ENCODE measurements at regions not wholly inside any gene's neighbourhood (a gene's known extent, or its start where the extent isn't known, plus 50 kb on each side); places are given as distances from the start of the nearest gene placed in this dataset.

DNA sequence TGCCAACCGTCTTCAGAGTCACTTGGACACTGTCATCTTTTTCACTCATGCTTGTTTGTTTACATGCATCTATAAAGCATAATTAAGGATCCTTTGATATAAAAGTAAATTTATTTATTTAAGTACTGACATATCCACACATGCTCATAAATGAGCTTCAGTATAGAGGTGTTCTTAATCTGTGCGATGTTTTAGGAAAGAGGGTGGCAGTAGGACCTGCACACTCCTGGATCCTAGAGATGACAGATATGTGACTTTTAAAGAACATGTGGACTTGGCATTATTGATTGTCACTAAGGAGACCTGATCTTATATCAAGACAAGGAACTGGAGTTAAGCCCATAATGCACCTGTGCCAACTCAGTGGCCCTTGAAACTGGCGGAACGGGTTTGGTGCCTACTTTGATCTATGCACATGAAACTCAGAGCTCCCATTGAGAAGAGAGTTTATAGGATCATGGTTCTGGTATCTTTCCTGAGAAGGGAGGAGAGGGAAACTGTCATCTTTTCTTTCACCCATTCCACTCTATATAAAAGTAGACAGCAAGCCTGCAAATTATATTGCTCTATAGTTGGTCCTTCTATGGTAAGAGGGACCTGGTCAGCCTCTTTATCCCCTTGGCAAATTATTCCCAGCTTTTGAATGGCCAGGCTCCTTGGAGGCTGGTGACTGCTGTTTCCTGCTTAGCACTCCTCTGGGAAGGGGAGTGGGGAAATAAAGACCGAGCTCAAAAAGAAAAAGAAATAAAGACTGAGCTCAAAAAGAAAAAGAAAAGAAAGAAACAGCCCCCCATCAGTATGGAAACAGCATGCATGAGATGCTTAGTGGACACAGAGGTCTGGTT is 57.8 kb upstream of the LIFR start:
- DNase-seq (no peak), ATAC-seq (no peak)
- 53% methylated on average over 3 of the region's 5 CpGs for WGBS (ENCODE audit: insufficient coverage, low coverage, low lambda C conversion rate, missing lambda C conversion rate)
- Histone ChIP-seq H3K36me3 (no peaks in the 10 kb centered on the region), H3K27ac (no peak overlapping the region), H3K4me3 (no peak overlapping the region), H3K4me1 (no peaks in the 10 kb centered on the region), H3K27me3 (peaks cover 0 to 5% of the 10 kb centered on the region in 2 donors), H3K9me3 (no peaks in the 10 kb centered on the region)
- TF ChIP-seq POLR2A (IDR thresholded peaks at IDR 0.05) (no peak), CTCF (IDR thresholded peaks at IDR 0.05) (no peak)
- intact Hi-C loops (cut with DNase I), result no loop called here

GRCh38 chr5:38615042-38615441 is 58.6 kb upstream of the LIFR start:
- Histone ChIP-seq H3K27me3 (peaks cover 0 to 5% of the 10 kb centered on the region in 2 donors), H3K9me3 (no peaks in the 10 kb centered on the region), H3K4me3 (no peak overlapping the region), H3K27ac (no peak overlapping the region), H3K4me1 (no peaks in the 10 kb centered on the region), H3K36me3 (no peaks in the 10 kb centered on the region)
- ATAC-seq (peak; percentile 55 to 88 (median 78)), DNase-seq (no peak)
- intact Hi-C loops (cut with DNase I), result no loop called here
- TF ChIP-seq CTCF (IDR thresholded peaks at IDR 0.05) (no peak), POLR2A (IDR thresholded peaks at IDR 0.05) (no peak)
- WGBS (ENCODE audit: insufficient coverage, low coverage, low lambda C conversion rate, missing lambda C conversion rate), result 33% methylated on average over 1 of the region's 1 CpG

DNA sequence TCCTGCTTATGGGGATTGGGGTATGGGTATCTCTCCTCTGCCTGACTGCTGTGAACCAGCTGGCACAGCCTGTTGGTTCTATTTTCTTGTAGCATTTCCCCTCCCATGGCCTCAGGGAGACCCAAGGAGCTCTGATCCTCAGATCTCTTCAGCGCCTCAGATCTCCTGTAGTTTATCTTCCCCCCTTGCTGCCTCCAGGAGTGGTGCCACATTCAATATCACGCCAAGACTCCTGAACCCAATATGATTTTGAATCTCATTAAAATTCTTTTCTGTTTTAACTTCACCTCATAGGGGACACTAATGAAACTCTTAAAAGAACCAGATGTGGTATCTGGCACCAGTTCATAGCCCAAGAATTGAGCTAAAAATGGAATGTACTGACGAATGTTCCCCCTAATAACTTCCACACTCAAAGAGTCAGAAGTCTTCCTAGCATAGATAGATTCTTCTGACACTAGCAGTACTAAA is 59.6 kb upstream of the LIFR start:
- ATAC-seq (peak in 2 of 4 donors; percentile 13 to 26), DNase-seq (no peak)
- H3K27me3 ChIP-seq, result peaks cover 0 to 5% of the 10 kb centered on the region in 2 donors
- H3K4me1 ChIP-seq, result no peaks in the 10 kb centered on the region
- intact Hi-C loops (cut with DNase I), result no loop called here
- no peak overlapping the region for H3K27ac ChIP-seq
- no peak overlapping the region for H3K4me3 ChIP-seq
- 28% methylated on average over 2 of the region's 3 CpGs for WGBS (ENCODE audit: insufficient coverage, low coverage, low lambda C conversion rate, missing lambda C conversion rate)
- no peaks in the 10 kb centered on the region for H3K9me3 ChIP-seq
- H3K36me3 ChIP-seq, result no peaks in the 10 kb centered on the region
- TF ChIP-seq CTCF (IDR thresholded peaks at IDR 0.05) (no peak), POLR2A (IDR thresholded peaks at IDR 0.05) (no peak)

DNA sequence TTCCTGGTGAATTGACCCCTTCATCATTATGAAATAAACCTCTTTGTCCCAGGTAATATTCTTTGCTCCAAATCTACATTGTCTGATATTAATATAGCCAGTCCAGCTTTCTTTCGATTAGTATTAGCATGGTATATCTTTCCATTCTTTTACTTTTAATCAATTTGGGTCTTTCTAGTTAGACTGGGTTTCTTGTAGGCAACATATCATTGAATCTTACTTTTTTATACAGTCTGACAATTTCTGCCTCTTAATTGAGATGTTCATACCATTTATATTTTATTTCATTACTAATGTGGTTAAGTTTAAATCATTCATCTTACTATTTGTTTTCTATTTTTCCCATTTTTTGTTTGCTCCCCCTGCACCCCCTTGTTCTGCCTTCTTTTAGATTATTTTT is 61.7 kb upstream of the LIFR start:
- no peak for TF ChIP-seq POLR2A (IDR thresholded peaks at IDR 0.05)
- no peak for TF ChIP-seq CTCF (IDR thresholded peaks at IDR 0.05)
- intact Hi-C loops (cut with DNase I), result no loop called here
- WGBS (ENCODE audit: insufficient coverage, low coverage, low lambda C conversion rate, missing lambda C conversion rate), result 73% methylated on average over 1 of the region's 1 CpG

More for the DNA sequence above, 61.7 kb upstream of the LIFR start:
- H3K4me1 ChIP-seq, result no peaks in the 10 kb centered on the region
- peaks cover 0 to 5% of the 10 kb centered on the region in 2 donors for H3K27me3 ChIP-seq
- no peak overlapping the region for H3K4me3 ChIP-seq
- DNase-seq (no peak), ATAC-seq (no peak)
- H3K9me3 ChIP-seq, result no peaks in the 10 kb centered on the region
- H3K36me3 ChIP-seq, result no peaks in the 10 kb centered on the region
- H3K27ac ChIP-seq, result no peak overlapping the region

All from right lobe of liver (tissue), 6 donors.